Activated CD4-positive, CD25-positive, alpha-beta regulatory T cell treated with anti-CD3 and anti-CD28 coated beads, Interleukin-2, amount 50 U/mL, for 16 hours (primary cell): ENCODE measurements at regions not wholly inside any gene's neighbourhood (a gene's known extent, or its start where the extent isn't known, plus 50 kb on each side); places are given as distances from the start of the nearest gene placed in this dataset.

ENCODE experiments used
- DNase-seq: peaks from one replicate; pipeline ENCODE4 v3.0.0-alpha.2; 2020; ENCODE audit warnings: low read depth, low spot score

GRCh38 chr4:26104056-26104685 is 190.2 kb downstream of the SMIM20 start:
- no peak for DNase-seq

GRCh38 chr4:26105337-26105736 is 191.3 kb downstream of the SMIM20 start:
- DNase-seq: no peak

GRCh38 chr4:26105815-26106699 is 192.0 kb downstream of the SMIM20 start:
- no peak for DNase-seq

GRCh38 chr4:26106776-26107175 is 192.8 kb downstream of the SMIM20 start:
- DNase-seq: no peak

GRCh38 chr4:26108054-26108453 is 194.0 kb downstream of the SMIM20 start:
- DNase-seq: no peak

- no peak for DNase-seq
These were observed 196.5 kb downstream of the SMIM20 start for GRCh38 chr4:26110493-26110892.

GRCh38 chr4:26113339-26113940 is 199.4 kb downstream of the SMIM20 start:
- DNase-seq: no peak

- DNase-seq: no peak
These were observed 202.0 kb downstream of the SMIM20 start for GRCh38 chr4:26116057-26116456.

GRCh38 chr4:26120098-26120825 is 200.6 kb upstream of the RBPJ start:
- DNase-seq: no peak

GRCh38 chr4:26122690-26123089 is 198.1 kb upstream of the RBPJ start:
- no peak for DNase-seq

- no peak for DNase-seq
These were observed 196.0 kb upstream of the RBPJ start for GRCh38 chr4:26124753-26125321.

- DNase-seq: no peak
These were observed 194.6 kb upstream of the RBPJ start for GRCh38 chr4:26126143-26126718.

GRCh38 chr4:26126994-26127393 is 193.8 kb upstream of the RBPJ start:
- DNase-seq: no peak

GRCh38 chr4:26127851-26128337 is 192.9 kb upstream of the RBPJ start:
- DNase-seq: no peak

- DNase-seq: no peak
These were observed 190.6 kb upstream of the RBPJ start for GRCh38 chr4:26130173-26130572.

GRCh38 chr4:26130841-26131432 is 189.9 kb upstream of the RBPJ start:
- DNase-seq: no peak

GRCh38 chr4:26131711-26132110 is 189.1 kb upstream of the RBPJ start:
- no peak for DNase-seq

GRCh38 chr4:26132858-26133257 is 188.0 kb upstream of the RBPJ start:
- no peak for DNase-seq

GRCh38 chr4:26133840-26134239 is 187.0 kb upstream of the RBPJ start:
- no peak for DNase-seq

- no peak for DNase-seq
These were observed 185.5 kb upstream of the RBPJ start for GRCh38 chr4:26135331-26135730.

- no peak for DNase-seq
These were observed 184.2 kb upstream of the RBPJ start for GRCh38 chr4:26136615-26137014.
